M059J (cell line): ENCODE measurements at regions not wholly inside any gene's neighbourhood (a gene's known extent, or its start where the extent isn't known, plus 50 kb on each side); places are given as distances from the start of the nearest gene placed in this dataset.
A peak's percentile ranks its signal among the peaks of the same experiment; 100 is the strongest.

ENCODE experiments used
- DNase-seq: peaks from one replicate; pipeline ENCODE4 v3.0.0-alpha.2; 2012; ENCODE audit warnings: low read depth

DNA sequence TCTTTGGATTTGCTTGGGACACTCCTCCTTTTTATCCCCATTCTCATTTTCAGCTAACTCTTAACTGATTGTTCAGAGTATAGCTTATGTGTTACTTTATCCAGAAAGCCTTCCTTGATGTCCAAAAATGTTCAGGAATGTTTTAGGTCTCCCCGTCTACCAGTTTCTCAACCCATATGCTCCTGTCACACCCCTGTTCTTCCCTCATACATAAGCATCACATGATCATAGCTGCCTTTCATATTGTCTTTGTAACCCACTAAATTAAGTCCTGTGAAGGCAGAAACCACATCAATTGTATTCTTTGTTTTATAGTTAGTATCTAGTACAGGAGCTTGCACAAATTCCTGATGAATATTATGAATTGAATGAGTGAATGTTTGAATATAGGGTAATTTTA lies 321.9 kb upstream of the ACTBL2 start:
- DNase-seq: no peak

DNA sequence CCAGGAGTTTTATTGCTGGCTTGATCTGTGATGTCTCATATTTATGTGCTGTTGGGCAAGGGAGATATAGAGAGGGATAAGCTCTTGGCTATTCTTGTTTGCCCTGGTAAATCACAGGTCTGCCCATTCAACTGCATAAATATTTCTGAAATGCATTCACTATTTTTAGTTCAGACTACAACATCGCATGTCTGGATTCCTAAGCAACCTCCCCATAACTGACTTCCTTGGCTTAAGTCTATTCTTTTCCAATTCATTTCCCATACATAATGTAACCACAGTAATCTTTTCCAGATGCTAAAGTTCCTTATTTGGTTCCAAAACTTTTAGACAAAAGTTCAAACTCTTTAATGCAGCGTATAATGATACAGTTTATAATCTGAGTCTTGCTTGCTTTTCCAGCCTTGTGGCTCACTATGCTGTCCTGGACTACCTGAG lies 321.4 kb upstream of the ACTBL2 start:
- DNase-seq: peak; percentile 98

DNA sequence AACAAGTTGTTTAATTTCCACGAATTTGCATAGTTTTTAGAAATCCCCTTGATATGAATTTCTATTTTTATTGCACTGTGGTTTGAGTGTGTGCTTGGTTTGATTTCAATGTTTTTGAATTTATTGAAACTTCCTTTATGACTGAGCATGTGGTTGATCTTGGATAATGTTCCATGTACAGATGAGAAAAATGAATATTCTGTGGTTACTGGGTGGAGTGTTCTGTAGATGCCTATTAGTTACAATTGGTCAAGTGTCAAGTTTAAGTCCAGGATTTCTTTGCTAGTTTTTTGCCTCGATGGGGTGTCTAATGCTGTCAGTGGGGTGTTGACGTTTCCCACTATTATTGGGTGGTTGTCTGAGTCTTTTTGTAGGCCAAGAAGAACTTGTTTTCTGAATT lies 319.5 kb upstream of the ACTBL2 start:
- no peak for DNase-seq

DNA sequence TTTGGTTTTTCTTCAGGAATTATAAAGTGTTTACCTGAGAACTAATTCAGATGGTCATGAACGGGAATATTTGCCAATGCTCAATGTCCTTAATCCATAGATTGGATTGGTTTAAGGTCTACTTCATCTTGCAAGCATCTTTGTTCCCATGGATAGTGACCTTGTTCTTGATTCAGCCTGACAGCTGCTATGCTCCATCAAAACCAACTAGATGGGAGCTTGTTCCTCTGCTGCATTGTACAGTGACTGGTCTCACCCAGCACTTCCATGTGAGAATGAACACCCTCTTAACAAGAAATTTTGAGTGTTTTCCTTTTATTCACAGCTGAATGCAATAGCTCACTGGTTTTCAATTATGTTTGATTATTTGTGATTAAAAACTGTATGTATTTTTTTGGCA lies 312.6 kb upstream of the ACTBL2 start:
- DNase-seq: no peak

DNA sequence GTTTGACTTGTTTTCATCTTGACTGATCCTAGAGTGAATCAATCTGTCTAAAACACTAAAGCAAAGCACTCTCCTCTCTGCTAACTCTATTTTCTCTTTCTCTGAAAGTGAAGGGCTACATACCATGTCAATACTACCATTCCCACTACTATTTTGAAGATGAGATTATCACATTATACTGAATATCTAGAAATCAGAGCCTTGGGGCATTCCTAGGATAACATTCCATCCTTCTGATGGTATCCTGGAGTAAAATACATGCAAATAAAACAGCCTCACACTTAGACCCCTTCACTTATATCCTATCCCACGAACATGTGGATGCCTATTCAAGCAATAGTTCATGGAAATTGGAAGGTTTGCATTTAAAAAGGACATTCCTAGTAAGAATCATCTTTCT lies 309.3 kb upstream of the ACTBL2 start:
- peak; percentile 67 for DNase-seq

DNA sequence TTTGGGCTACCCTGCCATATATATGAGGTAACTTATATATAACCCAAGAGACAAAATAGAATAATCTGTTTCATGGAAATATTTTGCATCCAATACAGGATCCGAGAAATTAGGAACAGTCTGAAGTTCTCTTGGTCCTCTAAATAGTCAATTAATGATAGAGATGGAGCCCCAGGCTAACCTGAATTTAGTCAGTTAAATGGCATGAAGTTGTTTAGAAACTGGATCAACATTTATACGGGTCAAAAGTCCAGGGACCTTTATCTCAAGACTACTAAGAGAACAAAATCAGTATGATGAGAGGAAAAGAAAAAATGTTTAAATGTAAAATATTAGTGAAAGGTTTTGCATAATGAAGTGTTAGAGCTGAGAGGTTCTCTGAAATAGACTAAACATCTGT lies 303.3 kb upstream of the ACTBL2 start:
- peak; percentile 78 for DNase-seq

DNA sequence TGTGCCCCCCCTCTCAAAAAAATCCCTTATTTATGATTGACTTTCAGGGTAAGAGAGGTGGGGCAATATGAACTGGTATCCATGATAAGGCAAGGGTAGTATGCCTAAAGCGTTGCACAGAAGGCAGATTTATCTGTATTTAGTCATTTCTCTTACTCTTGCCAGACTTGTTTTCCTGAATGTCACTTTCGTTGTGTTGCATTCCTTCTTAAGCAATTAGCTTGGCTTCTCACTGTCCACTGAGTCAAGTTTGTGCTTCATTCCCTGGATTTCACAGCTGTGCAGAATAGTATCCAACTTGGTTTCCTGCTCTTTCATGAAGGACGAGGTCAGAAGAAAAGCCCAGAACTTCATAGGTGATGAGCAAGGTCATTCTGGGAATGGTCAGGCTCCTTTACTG lies 301.5 kb upstream of the ACTBL2 start:
- peak; percentile 72 for DNase-seq

DNA sequence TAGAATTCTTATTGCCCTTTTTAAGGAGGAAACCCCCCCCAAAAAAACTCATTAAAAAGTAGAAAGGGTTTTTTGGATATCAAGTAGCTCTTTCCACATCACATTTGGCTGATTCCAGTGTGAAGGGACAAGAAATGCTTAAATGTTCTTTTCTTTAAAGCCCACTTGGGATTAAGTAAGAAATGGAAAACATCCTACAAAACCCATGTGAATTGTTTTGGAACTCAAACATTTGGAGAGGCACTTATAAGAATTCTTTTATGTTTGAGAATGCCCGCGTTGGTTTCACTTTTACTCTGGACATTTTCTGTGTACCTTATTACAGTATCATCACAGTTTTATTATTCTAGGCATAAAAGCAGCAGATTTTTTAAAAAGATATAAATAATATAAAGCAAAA lies 301.1 kb upstream of the ACTBL2 start:
- DNase-seq: peak; percentile 59

DNA sequence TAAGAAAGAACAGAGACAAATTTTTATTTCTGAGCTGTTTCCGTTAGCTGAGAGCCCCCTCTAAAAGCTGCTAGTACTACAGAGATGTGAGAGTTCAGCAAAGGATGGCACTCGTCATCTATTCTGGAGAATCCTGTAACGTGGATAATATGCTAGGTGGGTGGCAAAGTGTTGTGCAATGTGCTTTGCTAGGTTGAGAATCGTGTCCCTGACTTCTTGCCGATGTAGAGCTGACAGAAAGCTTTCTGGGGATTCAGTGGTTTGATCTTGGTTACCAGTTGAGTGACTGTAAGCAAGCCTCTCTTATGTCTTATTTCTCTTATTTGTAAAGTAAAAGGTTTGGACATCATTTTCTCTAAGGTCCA lies 298.3 kb upstream of the ACTBL2 start:
- DNase-seq: no peak

DNA sequence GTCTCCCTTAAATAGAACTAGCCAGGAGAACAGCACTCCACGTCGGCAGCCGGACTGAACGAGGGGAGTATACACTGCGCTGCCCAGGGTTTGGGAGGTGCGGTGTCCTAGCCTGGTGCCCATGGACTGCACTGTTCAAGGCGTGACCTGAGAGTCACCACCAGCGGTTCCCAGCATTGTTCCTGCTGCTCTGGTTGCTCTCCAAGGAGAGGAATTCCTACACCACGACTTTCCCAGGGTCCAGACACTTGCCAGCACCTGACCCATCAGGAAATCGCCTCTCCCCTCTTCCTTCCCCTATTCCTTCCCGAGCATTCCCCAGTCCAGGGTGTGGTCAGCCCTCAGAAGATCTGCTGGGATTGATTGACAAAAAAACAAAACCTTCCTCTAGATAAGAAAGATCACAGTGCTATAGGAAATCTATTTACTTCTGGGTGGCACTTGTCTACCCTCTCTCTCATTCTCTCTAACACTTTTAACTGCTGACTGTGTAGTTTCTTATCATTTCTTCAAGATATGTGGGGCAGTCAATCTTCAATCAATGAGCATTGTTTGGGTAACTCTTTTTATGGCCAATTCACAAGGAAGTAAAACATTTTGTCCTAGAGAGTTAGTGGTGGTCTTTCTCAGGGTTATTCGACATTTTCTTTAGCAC lies 297.8 kb upstream of the ACTBL2 start:
- peak; percentile 76 for DNase-seq

DNA sequence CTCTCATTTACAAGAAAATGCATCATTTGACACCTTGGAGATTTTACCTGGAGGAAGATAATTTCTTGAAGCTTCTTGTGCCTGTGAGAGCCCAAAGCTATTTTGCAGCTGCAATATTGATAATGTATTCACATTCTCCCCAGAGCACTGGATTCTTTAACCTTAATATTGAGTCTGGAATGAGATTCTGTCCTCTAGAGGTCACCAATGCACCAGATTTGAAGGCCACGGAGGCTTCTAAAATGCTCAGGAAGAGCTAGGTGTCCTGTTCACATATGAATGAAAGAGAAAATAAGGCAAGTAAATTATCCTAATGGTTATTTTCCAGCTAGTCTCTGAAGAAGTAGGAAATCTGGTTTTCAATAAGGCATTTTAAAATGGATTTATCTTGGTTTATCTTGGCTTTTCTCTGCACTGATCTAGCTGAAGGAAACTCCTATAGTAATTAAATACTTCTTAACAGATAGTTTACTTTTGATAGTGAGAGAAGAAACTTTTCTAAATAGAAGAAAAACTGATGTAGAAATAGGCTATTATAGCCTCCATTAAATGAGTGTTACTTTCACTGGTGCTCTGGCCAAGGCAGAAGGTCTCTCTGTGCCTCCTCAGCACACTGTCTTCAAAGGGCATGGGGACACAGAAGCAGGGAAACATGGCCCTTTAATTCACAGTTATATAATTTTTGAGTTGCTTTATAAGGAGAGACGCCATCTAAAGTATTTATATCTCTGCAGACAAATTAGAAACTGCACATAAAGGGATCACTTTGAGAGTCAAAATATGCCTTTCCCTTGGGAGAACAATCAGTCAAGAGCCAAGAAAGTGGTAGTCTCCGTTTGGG lies 297.0 kb upstream of the ACTBL2 start:
- DNase-seq: peak; percentile 90

DNA sequence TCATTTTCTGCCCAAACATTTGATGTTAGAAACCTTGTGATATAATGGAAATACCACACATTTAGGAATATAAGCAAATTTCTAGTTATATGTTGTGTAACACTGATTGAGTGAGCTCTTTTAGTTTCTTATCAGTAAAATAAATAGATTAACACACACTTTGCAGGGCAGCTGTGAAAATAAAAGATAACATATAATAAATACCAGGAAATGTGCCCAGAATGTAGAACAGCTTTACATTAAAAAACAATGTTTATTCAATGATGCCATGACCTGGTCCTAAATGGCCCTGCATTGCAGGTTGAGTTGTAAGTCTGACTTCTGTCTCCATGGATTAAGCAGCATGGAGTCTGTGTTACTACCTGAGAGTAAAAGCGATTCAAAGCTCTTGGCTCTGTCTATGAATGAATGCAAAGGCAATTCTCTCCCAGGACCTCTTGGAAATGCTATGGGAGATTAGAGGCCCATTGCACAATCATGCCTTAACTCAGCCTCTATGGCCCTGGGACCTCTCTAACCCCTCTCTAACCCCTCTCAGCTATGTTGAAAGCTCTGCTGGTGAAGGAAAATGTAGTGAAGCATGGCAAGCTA lies 296.0 kb upstream of the ACTBL2 start:
- peak; percentile 43 for DNase-seq

DNA sequence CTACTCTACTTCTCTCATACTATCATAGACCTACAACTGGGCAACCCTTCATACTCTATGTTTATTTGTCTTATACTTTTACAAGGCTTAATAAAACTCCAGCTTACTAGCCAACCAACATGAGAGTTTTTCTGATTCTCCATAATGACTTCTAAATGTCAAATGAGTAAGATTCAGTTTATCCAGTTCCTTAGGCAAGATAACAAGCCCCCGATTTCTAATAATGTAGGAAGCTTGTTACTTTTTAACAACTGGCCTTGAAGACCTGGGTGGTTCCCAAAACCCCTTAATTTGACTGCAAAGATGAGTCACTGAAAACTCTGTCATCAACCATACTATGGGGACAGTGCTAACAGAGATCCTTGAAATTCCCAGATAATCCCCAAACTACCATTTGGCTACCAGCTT lies 294.6 kb upstream of the ACTBL2 start:
- peak; percentile 75 for DNase-seq

DNA sequence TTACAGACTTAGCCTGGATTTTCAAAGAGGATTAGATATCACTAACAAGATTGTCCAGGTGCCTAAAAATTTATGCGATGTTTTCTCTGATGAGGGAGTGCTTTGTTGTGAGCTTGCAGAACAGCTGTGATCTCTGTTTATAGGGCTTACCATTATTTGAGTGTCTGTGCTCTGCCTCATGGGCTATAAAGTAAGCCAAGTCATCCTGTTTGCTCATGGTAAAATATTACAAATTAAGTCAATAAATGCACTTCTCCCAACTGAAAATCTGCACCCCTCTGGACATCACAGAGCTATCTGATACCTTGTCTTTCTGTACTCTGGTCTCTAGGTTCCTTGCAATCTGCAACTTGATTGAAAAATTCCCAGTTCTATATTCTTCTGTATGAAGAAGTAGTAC lies 293.4 kb upstream of the ACTBL2 start:
- DNase-seq: peak; percentile 34

DNA sequence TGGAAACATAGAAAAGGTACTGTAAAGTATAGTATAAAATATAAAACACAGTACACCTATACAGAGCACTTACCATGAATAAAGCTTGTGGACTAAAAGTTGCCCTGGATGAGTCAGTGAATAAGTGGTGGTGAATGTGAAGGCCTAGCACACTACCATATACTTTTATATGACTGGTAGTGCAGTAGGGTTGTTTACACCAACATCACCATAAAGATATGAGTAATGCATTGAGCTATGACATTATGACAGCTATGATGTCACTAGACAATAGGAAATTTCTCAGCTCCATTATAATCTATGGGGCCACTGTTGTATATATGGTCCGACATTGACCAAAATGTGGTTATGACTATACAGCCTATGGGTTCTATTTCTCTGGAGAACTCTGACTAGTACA lies 291.8 kb upstream of the ACTBL2 start:
- no peak for DNase-seq

DNA sequence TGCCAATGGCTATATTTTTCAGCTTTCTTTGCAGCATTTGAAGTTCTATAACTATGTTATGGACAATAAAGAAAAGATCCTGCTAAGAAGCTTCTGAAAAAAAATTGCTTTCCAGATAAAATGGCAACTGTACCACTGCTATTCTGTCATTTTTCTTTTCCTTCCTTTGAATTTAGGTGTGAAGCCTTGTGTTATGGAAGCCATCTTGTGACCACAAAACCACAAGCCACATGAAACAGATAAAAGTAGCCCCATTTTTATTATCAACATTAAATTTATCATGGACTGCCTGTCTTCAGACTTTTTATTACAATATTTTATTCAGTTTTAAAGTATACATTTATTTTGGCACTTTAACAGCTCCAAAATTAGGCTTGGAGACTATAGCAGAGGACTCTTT lies 289.9 kb upstream of the ACTBL2 start:
- DNase-seq: peak; percentile 64

DNA sequence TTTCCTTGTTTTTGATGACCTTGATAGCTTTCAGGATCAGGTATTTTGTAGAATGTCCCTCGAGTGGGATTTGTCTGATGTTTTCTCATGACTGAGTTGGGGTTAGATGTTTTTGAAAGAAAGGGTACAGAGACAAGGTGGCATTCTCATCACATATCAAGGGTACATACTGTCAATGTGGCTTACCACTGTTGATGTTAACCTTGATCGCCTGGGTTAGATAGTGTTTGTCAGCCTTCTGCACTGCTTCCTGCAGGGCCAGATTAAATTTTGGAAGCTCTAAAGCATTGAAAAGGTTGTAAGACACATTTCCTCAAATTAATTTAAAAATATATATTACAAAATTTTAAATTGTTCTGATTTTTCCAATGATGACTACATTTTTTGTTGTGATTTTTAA lies 287.4 kb upstream of the ACTBL2 start:
- no peak for DNase-seq

DNA sequence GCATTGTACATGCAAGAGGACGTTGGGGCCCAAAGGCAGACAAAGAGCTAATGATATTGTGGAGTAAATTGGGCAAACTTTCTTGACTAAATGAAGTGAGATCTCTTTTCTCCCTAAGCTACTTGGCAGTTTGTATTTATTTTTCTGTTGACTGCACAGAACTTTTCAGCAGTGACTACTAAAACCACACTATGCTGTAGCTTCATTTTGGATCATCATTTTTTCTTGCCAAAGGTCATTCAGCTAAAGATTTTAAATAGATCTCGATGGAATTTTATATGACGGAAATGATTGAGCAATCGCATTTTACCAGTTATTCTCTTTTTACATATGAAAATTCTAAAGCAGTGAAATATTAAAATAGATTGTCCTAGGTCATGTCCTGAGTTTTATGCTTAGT lies 286.1 kb upstream of the ACTBL2 start:
- no peak for DNase-seq

DNA sequence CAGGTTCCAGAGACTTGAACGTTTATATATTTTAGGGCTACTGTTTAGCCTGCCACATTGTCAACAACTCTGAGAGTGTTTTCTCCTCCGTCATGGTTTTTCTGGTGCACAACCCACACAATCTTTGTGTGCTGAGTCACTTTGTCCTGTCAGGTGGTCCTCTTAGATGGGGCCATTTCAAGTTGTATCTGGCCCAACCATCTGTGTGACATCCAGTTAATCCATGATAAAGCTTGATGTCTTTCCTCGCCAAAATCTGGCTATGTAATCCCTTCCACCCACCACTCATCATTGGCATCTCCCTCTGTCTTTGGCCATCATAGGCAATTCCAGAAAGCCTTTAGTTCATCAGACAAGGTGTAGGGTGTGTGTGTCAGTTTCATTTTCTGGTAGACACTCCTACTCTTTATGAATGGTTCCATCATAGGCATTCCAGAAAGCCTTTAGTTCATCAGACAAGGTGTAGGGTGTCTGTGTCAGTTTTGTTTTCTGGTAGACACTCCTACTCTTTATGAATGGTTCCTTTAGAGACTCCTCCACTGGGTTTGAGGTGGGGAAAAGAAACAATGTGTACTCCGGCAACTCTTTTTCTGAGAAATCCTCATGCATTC lies 282.0 kb upstream of the ACTBL2 start:
- DNase-seq: no peak

DNA sequence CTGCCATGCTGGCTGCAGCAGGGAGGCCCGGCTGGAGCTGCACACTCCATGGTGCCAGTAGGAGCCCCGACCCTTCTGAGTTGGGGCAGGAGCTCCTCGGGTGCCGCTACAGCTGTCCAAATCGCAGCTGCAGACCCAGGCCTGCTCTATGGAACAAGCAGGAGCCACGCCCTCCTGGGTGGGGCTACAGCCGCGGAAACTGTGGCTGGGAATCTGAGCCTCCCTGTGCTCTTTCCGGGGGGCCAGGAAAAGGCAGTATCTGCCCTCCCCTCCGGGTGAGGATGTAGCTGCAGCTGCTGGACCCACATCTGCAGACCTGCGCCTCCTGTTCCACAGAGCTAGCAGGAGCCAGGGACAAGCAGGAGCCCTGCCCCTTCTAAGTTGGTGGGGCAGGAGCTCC lies 278.9 kb upstream of the ACTBL2 start:
- no peak for DNase-seq

DNA sequence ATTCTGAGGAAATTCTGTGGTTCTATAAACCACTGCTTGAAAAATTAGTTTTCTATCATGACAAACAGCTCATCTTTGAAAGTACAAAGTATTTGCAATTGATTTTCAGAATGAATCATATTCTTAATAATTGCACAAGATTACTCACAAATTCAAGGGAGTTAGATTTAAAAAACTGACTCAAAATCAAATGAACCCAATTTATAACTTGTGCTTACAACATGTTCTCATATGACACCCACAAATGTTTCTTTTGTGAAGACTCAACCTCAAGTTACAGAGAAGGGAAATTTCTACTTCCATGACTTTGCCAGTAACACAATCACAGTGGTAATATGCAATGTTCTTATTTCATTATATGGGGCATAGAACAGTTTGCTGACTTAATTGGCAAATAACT lies 272.0 kb upstream of the ACTBL2 start:
- DNase-seq: no peak

DNA sequence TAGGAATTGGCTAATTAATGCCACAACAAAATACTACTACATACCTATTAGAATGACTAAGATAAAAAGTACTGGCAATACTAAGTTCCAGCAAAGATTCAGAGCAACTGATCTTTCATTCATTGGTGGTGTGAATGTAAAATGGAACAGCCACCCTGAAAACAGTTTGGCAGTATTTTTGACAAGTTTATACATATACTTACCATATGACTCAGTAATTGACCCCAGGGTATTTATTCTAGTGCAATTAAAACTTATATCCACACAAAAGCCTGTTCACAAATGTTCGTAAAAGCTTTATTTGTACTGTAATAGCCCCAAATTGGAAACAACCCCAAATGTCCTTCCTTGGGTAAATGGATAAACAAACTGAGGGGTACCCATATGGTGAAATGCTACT lies 270.8 kb upstream of the ACTBL2 start:
- peak; percentile 62 for DNase-seq

DNA sequence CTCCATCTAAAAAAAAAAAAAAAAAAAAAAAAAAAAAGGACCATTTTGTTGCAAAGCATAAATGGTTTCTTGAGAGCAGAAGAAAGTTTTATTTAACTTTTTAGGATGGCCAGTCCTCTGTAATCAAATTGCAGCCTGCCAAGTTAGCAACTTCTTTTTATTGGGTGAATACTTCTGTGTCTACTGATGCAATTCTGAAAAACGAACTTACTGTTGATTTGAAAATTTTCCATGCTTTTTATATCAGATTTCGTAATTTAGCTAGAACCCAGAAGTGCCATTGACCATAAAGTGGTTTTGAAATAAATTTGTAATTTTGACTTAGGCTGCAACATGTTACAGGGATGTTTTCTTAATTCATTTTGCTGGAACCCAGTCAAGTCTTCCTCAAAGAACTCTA lies 269.1 kb upstream of the ACTBL2 start:
- no peak for DNase-seq
